ENCODE measurements at regions not wholly inside any gene's neighbourhood (a gene's known extent, or its start where the extent isn't known, plus 50 kb on each side); places are given as distances from the start of the nearest gene placed in this dataset.

DNA sequence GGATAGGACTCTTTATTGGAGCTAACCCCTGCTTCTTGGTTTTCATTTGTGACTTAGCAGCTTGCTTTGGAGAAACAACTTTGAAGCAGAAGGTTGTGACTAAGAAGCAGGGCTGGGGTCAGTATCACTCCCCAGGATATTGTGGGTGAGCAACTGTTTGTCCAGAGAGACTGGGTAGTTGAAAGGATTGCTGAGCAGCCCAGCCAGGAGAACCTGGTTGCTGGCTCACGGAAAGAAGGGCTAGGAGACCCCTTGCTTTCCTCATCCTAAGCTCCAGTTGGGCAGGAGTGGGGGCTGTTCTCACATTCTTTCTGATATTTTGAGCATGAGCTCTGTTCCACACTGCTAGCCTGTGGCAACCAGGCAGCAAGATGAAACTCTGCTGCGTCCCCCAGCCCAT lies 151.2 kb downstream of the CBLN1 start:
- Histone ChIP-seq H3K9ac (ENCODE audit: low read depth in 1 of 2, low read length in 2 of 2) (no peak overlapping the region), H3K9me3 (ENCODE audit: control insufficient read depth in 4 of 4, low read length in 3 of 4) (no peaks in the 10 kb centered on the region), H3K4me3 (ENCODE audit: low read depth in 1 of 3, low read length in 3 of 3) (no peak overlapping the region), H3K4me1 (ENCODE audit: control insufficient read depth in 4 of 4, insufficient read depth in 4 of 4, low read length in 3 of 4) (no peaks in the 10 kb centered on the region), H3K36me3 (ENCODE audit: control insufficient read depth in 4 of 4, insufficient read depth in 3 of 4, low read depth in 1 of 4, low read length in 3 of 4) (no peaks in the 10 kb centered on the region), H3K27me3 (ENCODE audit: control insufficient read depth in 4 of 4, insufficient read depth in 4 of 4, low read length in 3 of 4) (no peaks in the 10 kb centered on the region), H3K27ac (ENCODE audit: low read depth in 1 of 2, low read length in 2 of 2) (no peak overlapping the region)
- 70% methylated on average over 2 of the region's 2 CpGs for WGBS
- DNase-seq (ENCODE audit: low spot score): no peak
- TF ChIP-seq TAF1 (conservative IDR thresholded peaks at IDR 0.05) (no peak), FOXA1 (IDR thresholded peaks at IDR 0.05) (no peak), RAD21 (IDR thresholded peaks at IDR 0.05) (no peak), RXRA (IDR thresholded peaks at IDR 0.05) (no peak), JUND (IDR thresholded peaks at IDR 0.05) (no peak), SP1 (IDR thresholded peaks at IDR 0.05) (no peak), FOXA2 (IDR thresholded peaks at IDR 0.05) (no peak), GABPA (IDR thresholded peaks at IDR 0.05 in 1 of 2, conservative IDR thresholded peaks at IDR 0.05 in 1 of 2) (no peak), NR2F2 (IDR thresholded peaks at IDR 0.05) (no peak), HNF4A (conservative IDR thresholded peaks at IDR 0.05) (no peak), HNF4G (IDR thresholded peaks at IDR 0.05) (no peak), EGR1 (IDR thresholded peaks at IDR 0.05; ENCODE audit: low read depth in 2 of 2) (no peak), YY1 (IDR thresholded peaks at IDR 0.05) (no peak)
- TF ChIP-seq, protein P1, sequence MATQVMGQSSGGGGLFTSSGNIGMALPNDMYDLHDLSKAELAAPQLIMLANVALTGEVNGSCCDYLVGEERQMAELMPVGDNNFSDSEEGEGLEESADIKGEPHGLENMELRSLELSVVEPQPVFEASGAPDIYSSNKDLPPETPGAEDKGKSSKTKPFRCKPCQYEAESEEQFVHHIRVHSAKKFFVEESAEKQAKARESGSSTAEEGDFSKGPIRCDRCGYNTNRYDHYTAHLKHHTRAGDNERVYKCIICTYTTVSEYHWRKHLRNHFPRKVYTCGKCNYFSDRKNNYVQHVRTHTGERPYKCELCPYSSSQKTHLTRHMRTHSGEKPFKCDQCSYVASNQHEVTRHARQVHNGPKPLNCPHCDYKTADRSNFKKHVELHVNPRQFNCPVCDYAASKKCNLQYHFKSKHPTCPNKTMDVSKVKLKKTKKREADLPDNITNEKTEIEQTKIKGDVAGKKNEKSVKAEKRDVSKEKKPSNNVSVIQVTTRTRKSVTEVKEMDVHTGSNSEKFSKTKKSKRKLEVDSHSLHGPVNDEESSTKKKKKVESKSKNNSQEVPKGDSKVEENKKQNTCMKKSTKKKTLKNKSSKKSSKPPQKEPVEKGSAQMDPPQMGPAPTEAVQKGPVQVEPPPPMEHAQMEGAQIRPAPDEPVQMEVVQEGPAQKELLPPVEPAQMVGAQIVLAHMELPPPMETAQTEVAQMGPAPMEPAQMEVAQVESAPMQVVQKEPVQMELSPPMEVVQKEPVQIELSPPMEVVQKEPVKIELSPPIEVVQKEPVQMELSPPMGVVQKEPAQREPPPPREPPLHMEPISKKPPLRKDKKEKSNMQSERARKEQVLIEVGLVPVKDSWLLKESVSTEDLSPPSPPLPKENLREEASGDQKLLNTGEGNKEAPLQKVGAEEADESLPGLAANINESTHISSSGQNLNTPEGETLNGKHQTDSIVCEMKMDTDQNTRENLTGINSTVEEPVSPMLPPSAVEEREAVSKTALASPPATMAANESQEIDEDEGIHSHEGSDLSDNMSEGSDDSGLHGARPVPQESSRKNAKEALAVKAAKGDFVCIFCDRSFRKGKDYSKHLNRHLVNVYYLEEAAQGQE (IDR thresholded peaks at IDR 0.05): no peak
- TF ChIP-seq, protein P2, sequence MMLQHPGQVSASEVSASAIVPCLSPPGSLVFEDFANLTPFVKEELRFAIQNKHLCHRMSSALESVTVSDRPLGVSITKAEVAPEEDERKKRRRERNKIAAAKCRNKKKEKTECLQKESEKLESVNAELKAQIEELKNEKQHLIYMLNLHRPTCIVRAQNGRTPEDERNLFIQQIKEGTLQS (IDR thresholded peaks at IDR 0.05): no peak
- TF ChIP-seq, protein P3, sequence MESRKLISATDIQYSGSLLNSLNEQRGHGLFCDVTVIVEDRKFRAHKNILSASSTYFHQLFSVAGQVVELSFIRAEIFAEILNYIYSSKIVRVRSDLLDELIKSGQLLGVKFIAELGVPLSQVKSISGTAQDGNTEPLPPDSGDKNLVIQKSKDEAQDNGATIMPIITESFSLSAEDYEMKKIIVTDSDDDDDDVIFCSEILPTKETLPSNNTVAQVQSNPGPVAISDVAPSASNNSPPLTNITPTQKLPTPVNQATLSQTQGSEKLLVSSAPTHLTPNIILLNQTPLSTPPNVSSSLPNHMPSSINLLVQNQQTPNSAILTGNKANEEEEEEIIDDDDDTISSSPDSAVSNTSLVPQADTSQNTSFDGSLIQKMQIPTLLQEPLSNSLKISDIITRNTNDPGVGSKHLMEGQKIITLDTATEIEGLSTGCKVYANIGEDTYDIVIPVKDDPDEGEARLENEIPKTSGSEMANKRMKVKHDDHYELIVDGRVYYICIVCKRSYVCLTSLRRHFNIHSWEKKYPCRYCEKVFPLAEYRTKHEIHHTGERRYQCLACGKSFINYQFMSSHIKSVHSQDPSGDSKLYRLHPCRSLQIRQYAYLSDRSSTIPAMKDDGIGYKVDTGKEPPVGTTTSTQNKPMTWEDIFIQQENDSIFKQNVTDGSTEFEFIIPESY (IDR thresholded peaks at IDR 0.05): no peak
- TF ChIP-seq, protein P4, sequence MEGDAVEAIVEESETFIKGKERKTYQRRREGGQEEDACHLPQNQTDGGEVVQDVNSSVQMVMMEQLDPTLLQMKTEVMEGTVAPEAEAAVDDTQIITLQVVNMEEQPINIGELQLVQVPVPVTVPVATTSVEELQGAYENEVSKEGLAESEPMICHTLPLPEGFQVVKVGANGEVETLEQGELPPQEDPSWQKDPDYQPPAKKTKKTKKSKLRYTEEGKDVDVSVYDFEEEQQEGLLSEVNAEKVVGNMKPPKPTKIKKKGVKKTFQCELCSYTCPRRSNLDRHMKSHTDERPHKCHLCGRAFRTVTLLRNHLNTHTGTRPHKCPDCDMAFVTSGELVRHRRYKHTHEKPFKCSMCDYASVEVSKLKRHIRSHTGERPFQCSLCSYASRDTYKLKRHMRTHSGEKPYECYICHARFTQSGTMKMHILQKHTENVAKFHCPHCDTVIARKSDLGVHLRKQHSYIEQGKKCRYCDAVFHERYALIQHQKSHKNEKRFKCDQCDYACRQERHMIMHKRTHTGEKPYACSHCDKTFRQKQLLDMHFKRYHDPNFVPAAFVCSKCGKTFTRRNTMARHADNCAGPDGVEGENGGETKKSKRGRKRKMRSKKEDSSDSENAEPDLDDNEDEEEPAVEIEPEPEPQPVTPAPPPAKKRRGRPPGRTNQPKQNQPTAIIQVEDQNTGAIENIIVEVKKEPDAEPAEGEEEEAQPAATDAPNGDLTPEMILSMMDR (IDR thresholded peaks at IDR 0.05; ENCODE audit: low read depth, low read length, missing input control): no peak
- TF ChIP-seq, protein P5, sequence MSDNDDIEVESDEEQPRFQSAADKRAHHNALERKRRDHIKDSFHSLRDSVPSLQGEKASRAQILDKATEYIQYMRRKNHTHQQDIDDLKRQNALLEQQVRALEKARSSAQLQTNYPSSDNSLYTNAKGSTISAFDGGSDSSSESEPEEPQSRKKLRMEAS (IDR thresholded peaks at IDR 0.05): no peak
